Adrenal gland (tissue), 9 donors: ENCODE measurements at regions not wholly inside any gene's neighbourhood (a gene's known extent, or its start where the extent isn't known, plus 50 kb on each side); places are given as distances from the start of the nearest gene placed in this dataset.

Experiments used
- DNase-seq, 7 donors: peaks; one replicate each; pipeline ENCODE4 v3.0.0-alpha.2; 2019 to 2020
- H3K27ac ChIP-seq, 5 donors: fragments of 200-600 bp; sonication (generic) in 4 of 5; 1 replicate in 3 of 5; 2 replicates in 2 of 5; pipeline versions ENCODE4 v1.5.1 to v1.8.0; 2016 to 2020; ENCODE audit warnings: mild to moderate bottlenecking in 1 of 5
- H3K27me3 ChIP-seq: fragments of 200-600 bp; 2 replicates; pipeline ENCODE4 v1.8.0; 2021
- H3K36me3 ChIP-seq, 2 donors: fragments of 200-600 bp; replicated peaks in 1 of 2; 1 replicate in 1 of 2; 2 replicates in 1 of 2; pipeline versions ENCODE4 v1.5.1 to v1.8.0; 2018 to 2022
- H3K4me1 ChIP-seq, 2 donors: fragments of 200-600 bp; replicated peaks in 1 of 2; 1 replicate in 1 of 2; 2 replicates in 1 of 2; pipeline versions ENCODE4 v1.5.1 to v1.8.0; 2018 to 2021
- H3K4me3 ChIP-seq, 4 donors: fragments of 200-600 bp; sonication (generic) in 3 of 4; one replicate each; pipeline ENCODE4 v1.5.1; 2016 to 2018
- H3K9me3 ChIP-seq, 3 donors: fragments of 200-600 bp; sonication (generic) in 1 of 3; replicated peaks in 1 of 3; 1 replicate in 2 of 3; 2 replicates in 1 of 3; pipeline versions ENCODE4 v1.5.1 to v1.8.0; 2016 to 2021
- CTCF ChIP-seq, 6 experiments: fragments of 450-650 bp in 4 of 6; fragments of 200-600 bp in 2 of 6; sonication (generic) in 1 of 6; IDR thresholded peaks; 1 replicate in 5 of 6; 2 replicates in 1 of 6; pipeline versions ENCODE4 v1.5.1 to v1.8.0; 2016 to 2021; ENCODE audit warnings: antibody characterized with exemption in 6 of 6, mild to moderate bottlenecking in 2 of 6, moderate library complexity in 1 of 6
- POLR2A ChIP-seq, 2 donors: fragments of 450-650 bp; IDR thresholded peaks; one replicate each; pipeline ENCODE4 v1.6.1; 2017; ENCODE audit warnings: antibody characterized with exemption in 2 of 2, mild to moderate bottlenecking in 2 of 2, moderate library complexity in 1 of 2
- WGBS, 4 donors: extraction: QIAGEN DNeasy Blood & Tissue Kit in 2 of 4; methylation state at CpG; one replicate each; pipeline versions ENCODE4 v1.1.5 to v1.1.7; 2013 to 2017; 5-methylcytosine and 5-hydroxymethylcytosine counted together
- intact Hi-C, 2 donors: fragments of 100-400 bp; cut with DNase I; formaldehyde crosslinking; loops; one replicate each; pipeline versions ENCODE4 v1.14.1 to v1.15.0; 2022 to 2023
- donor health status: healthy with polysubstance abuse.
- donor health status: Bipolar disorder and iron deficiency.
- donor health status: DM: yes; HTN: yes; CAD: no.
- donor health status: DM: no; HTN: no; CAD: no.
- donor health status: DM: no; HTN: no; CAD: no.

- Histone ChIP-seq H3K27ac (no peak overlapping the region), H3K4me1 (peaks cover 0 to 4% of the 10 kb centered on the region in 2 donors), H3K9me3 (no peaks in the 10 kb centered on the region), H3K4me3 (no peak overlapping the region), H3K27me3 (no peaks in the 10 kb centered on the region), H3K36me3 (no peaks in the 10 kb centered on the region)
- intact Hi-C loops, result no loop called here
- TF ChIP-seq POLR2A (IDR thresholded peaks at IDR 0.05), result no peak
- no peak for TF ChIP-seq CTCF (IDR thresholded peaks at IDR 0.05)
- DNase-seq, result no peak
- 75 to 87% (median 79%) methylated on average over 2 of the region's 2 CpGs for WGBS, 4 donors
Observed at GRCh38 chr12:105667973-105668743, 337.7 kb downstream of the C12orf75 start.

DNA sequence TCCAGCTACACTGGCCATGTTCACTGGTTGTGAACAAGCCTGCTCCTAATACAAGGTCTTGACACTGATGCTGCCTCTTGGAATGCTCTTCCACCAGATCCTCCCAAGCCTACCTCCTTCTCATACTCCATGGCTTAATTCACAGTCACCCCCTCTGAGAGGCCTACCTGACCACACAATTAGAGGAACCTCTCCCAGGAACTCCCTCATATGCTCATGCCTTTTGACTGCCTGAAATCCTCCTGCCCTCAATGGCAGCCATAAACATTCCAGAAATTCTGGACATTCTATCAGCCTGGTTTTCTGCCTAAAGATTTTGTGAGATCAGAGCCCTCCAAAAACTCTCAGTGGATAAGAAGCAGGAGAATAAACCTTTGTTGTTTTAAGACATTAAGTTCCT, 340.2 kb downstream of the C12orf75 start:
- Histone ChIP-seq H3K4me1 (peaks cover 0 to 4% of the 10 kb centered on the region in 2 donors), H3K27ac (no peak overlapping the region), H3K9me3 (no peaks in the 10 kb centered on the region), H3K4me3 (no peak overlapping the region), H3K27me3 (no peaks in the 10 kb centered on the region), H3K36me3 (no peaks in the 10 kb centered on the region)
- TF ChIP-seq POLR2A (IDR thresholded peaks at IDR 0.05), result no peak
- TF ChIP-seq CTCF (IDR thresholded peaks at IDR 0.05), result no peak
- no peak for DNase-seq
- intact Hi-C loops, result no loop called here

DNA sequence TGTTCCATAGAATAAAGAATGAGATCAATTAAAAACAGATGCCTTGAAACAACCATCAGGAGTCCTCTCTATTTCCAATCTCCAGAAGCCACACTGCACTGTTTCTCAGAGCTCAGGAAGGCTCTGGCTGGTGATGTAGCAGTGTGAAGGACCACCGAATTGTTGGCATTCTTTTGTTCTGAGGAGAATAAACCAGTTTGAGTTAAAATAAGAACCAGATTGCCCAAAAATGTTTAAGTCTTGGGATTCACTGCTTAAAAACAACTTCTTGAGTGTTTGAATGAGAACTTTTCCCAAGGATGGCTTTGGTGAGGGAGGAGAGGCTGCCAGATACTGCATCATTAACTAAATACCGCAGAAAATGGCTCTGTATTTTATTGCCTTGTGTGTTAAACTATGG, 341.2 kb downstream of the C12orf75 start:
- Histone ChIP-seq H3K4me3 (no peak overlapping the region), H3K36me3 (no peaks in the 10 kb centered on the region), H3K27me3 (no peaks in the 10 kb centered on the region), H3K9me3 (no peaks in the 10 kb centered on the region), H3K4me1 (peaks cover 0 to 4% of the 10 kb centered on the region in 2 donors), H3K27ac (peak overlapping the region in 1 of 5 donors; percentile 84)
- WGBS, 4 donors, result 72 to 80% (median 80%) methylated on average over 2 of the region's 2 CpGs
- DNase-seq, result no peak
- no peak for TF ChIP-seq CTCF (IDR thresholded peaks at IDR 0.05)
- no peak for TF ChIP-seq POLR2A (IDR thresholded peaks at IDR 0.05)
- intact Hi-C loops, result no loop called here

GRCh38 chr12:105672121-105672975, 341.9 kb downstream of the C12orf75 start:
- no peak overlapping the region for H3K4me3 ChIP-seq
- peak overlapping the region in 2 of 5 donors; percentile 44 to 84 for H3K27ac ChIP-seq
- TF ChIP-seq CTCF (IDR thresholded peaks at IDR 0.05), result no peak
- no peak for TF ChIP-seq POLR2A (IDR thresholded peaks at IDR 0.05)
- DNase-seq, result peak; percentile 34 to 77 (median 55)
- H3K9me3 ChIP-seq, result no peaks in the 10 kb centered on the region
- no peaks in the 10 kb centered on the region for H3K36me3 ChIP-seq
- intact Hi-C loops, result no loop called here
- WGBS, 4 donors, result 57 to 63% (median 61%) methylated on average over 8 to 9 of the region's 9 CpGs
- H3K4me1 ChIP-seq, result peaks cover 0 to 4% of the 10 kb centered on the region in 2 donors
- H3K27me3 ChIP-seq, result no peaks in the 10 kb centered on the region
